ENCODE measurements at regions not wholly inside any gene's neighbourhood (a gene's known extent, or its start where the extent isn't known, plus 50 kb on each side); places are given as distances from the start of the nearest gene placed in this dataset.

GRCh38 chr19:28281676-28282075 is 931.3 kb downstream of the UQCRFS1 start:
- no peak for TF ChIP-seq CTCF (IDR thresholded peaks at IDR 0.05)
- no peak for TF ChIP-seq POLR2A (IDR thresholded peaks at IDR 0.05)
